ENCODE measurements at regions not wholly inside any gene's neighbourhood (a gene's known extent, or its start where the extent isn't known, plus 50 kb on each side); places are given as distances from the start of the nearest gene placed in this dataset.

DNA sequence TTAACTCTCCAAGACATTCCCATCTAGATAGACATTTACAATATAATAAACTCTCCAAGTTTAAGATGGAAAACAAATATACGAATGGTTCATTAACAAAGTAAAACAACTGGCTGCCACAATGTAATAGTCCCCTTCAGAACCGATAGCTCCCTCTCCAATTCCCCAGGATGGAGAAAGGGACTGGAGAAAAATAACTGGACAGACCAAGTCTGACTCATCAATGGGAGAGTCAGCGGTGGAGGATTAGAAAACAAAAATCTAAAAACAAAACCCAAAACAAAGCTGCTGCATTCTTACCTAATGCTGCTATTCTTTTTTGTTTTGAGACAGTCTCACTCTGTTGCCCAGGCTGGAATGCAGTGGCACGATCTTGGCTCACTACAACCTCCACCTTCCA, 468.1 kb downstream of the SHQ1 start:
- TF ChIP-seq, protein P1, sequence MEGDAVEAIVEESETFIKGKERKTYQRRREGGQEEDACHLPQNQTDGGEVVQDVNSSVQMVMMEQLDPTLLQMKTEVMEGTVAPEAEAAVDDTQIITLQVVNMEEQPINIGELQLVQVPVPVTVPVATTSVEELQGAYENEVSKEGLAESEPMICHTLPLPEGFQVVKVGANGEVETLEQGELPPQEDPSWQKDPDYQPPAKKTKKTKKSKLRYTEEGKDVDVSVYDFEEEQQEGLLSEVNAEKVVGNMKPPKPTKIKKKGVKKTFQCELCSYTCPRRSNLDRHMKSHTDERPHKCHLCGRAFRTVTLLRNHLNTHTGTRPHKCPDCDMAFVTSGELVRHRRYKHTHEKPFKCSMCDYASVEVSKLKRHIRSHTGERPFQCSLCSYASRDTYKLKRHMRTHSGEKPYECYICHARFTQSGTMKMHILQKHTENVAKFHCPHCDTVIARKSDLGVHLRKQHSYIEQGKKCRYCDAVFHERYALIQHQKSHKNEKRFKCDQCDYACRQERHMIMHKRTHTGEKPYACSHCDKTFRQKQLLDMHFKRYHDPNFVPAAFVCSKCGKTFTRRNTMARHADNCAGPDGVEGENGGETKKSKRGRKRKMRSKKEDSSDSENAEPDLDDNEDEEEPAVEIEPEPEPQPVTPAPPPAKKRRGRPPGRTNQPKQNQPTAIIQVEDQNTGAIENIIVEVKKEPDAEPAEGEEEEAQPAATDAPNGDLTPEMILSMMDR (conservative IDR thresholded peaks at IDR 0.05; ENCODE audit: low read depth, low read length), result no peak
- TF ChIP-seq SMC3 (IDR thresholded peaks at IDR 0.05; ENCODE audit: low read depth, low read length) (no peak), RAD21 (IDR thresholded peaks at IDR 0.05; ENCODE audit: low read length) (no peak), FOS (IDR thresholded peaks at IDR 0.05; ENCODE audit: low read depth, low read length) (no peak), CHD1 (IDR thresholded peaks at IDR 0.05; ENCODE audit: low read depth, low read length) (no peak), MXI1 (IDR thresholded peaks at IDR 0.05; ENCODE audit: borderline replicate concordance, low read depth, low read length) (no peak), MAZ (IDR thresholded peaks at IDR 0.05; ENCODE audit: borderline replicate concordance, low read depth, low read length) (no peak), RCOR1 (IDR thresholded peaks at IDR 0.05; ENCODE audit: insufficient replicate concordance, low read length) (no peak), POLR2A (IDR thresholded peaks at IDR 0.05; ENCODE audit: low read depth, low read length) (no peak), MAFK (IDR thresholded peaks at IDR 0.05; ENCODE audit: low read depth, low read length) (no peak), BHLHE40 (IDR thresholded peaks at IDR 0.05; ENCODE audit: low read depth, low read length) (no peak), RFX5 (IDR thresholded peaks at IDR 0.05; ENCODE audit: low read depth, low read length) (no peak)
- TF ChIP-seq, protein P2, sequence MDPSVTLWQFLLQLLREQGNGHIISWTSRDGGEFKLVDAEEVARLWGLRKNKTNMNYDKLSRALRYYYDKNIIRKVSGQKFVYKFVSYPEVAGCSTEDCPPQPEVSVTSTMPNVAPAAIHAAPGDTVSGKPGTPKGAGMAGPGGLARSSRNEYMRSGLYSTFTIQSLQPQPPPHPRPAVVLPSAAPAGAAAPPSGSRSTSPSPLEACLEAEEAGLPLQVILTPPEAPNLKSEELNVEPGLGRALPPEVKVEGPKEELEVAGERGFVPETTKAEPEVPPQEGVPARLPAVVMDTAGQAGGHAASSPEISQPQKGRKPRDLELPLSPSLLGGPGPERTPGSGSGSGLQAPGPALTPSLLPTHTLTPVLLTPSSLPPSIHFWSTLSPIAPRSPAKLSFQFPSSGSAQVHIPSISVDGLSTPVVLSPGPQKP (IDR thresholded peaks at IDR 0.05; ENCODE audit: borderline replicate concordance, low read depth, low read length), result no peak
- TF ChIP-seq, protein P3, sequence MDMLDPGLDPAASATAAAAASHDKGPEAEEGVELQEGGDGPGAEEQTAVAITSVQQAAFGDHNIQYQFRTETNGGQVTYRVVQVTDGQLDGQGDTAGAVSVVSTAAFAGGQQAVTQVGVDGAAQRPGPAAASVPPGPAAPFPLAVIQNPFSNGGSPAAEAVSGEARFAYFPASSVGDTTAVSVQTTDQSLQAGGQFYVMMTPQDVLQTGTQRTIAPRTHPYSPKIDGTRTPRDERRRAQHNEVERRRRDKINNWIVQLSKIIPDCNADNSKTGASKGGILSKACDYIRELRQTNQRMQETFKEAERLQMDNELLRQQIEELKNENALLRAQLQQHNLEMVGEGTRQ (IDR thresholded peaks at IDR 0.05; ENCODE audit: low read depth, low read length), result no peak

Data from IMR-90 (cell line).